ENCODE measurements at regions not wholly inside any gene's neighbourhood (a gene's known extent, or its start where the extent isn't known, plus 50 kb on each side); places are given as distances from the start of the nearest gene placed in this dataset.

DNA sequence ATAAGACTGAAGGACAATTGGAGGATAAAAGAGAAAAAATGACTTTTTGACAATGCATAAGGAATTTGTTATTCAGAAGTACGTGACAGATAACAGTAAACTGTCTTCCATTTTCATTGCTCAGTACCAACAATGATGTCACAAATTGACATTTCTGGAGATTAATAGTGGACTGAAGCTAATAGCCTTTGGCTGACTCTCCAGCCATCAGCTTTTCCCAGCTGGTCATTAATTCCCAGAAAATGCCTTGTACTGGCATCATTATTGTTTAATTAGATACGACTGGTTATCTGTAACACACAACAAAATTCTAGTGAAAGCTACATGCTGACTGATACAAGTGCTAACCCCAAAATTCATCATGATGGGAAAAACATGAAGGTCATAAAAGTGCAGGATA is 147.9 kb upstream of the FGF13 start:
- Histone ChIP-seq H2BK15ac (ENCODE audit: low read depth, low read length) (no peak overlapping the region), H2AFZ (ENCODE audit: low read length) (no peak overlapping the region), H4K20me1 (ENCODE audit: control insufficient read depth, insufficient read depth, insufficient read length) (no peaks in the 10 kb centered on the region), H2BK5ac (ENCODE audit: insufficient read length, low read length) (no peak overlapping the region), H3T11ph (ENCODE audit: low read length) (no peak overlapping the region), H4K91ac (ENCODE audit: insufficient read length, low read depth, low read length) (no peak overlapping the region), H3K9ac (ENCODE audit: extremely low read depth, insufficient read length, low read length) (no peak overlapping the region), H3K23ac (ENCODE audit: insufficient read length, low read depth, low read length) (no peak overlapping the region), H3K4ac (ENCODE audit: low read depth, low read length) (no peak overlapping the region), H4K8ac (replicated peaks; ENCODE audit: insufficient read length, low read depth, low read length) (no peak overlapping the region), H3K23me2 (ENCODE audit: insufficient read length, low read depth, low read length, poor library complexity, severe bottlenecking) (no peaks in the 10 kb centered on the region), H3K14ac (ENCODE audit: insufficient read depth, low read length) (no peak overlapping the region), H3K79me2 (ENCODE audit: insufficient read depth, low read length) (no peaks in the 10 kb centered on the region), H2AK5ac (ENCODE audit: insufficient read length, low read length) (no peak overlapping the region), H3K4me2 (ENCODE audit: insufficient read depth, insufficient read length, low read length) (no peak overlapping the region), H2BK120ac (ENCODE audit: low read depth, low read length, poor library complexity, severe bottlenecking) (no peak overlapping the region), H3K56ac (ENCODE audit: insufficient read length, low read depth, low read length) (no peak overlapping the region), H2BK12ac (ENCODE audit: insufficient read length, low read depth, low read length) (no peak overlapping the region), H2BK20ac (ENCODE audit: low read depth, low read length, poor library complexity, severe bottlenecking) (no peak overlapping the region), H3K4me1 (ENCODE audit: insufficient read depth, low read length) (no peaks in the 10 kb centered on the region), H3K79me1 (ENCODE audit: insufficient read depth, low read depth, low read length, poor library complexity, severe bottlenecking) (no peaks in the 10 kb centered on the region), H3K27ac (ENCODE audit: insufficient read length, low read depth, low read length) (no peak overlapping the region), H3K18ac (ENCODE audit: insufficient read length, low read depth, low read length) (no peak overlapping the region), H3K9me3 (ENCODE audit: control insufficient read depth, low read depth, low read length) (no peaks in the 10 kb centered on the region), H3K27me3 (ENCODE audit: insufficient read depth, low read length) (no peaks in the 10 kb centered on the region; the same call in 1 of the 2 replicates), H4K5ac (ENCODE audit: insufficient read length, low read depth, low read length) (no peak overlapping the region)
- no peaks in the 10 kb centered on the region for H3K36me3 Mint-ChIP-seq (ENCODE audit: insufficient read depth in 1 of 3, low read depth in 3 of 3)
- TF ChIP-seq, protein P1, sequence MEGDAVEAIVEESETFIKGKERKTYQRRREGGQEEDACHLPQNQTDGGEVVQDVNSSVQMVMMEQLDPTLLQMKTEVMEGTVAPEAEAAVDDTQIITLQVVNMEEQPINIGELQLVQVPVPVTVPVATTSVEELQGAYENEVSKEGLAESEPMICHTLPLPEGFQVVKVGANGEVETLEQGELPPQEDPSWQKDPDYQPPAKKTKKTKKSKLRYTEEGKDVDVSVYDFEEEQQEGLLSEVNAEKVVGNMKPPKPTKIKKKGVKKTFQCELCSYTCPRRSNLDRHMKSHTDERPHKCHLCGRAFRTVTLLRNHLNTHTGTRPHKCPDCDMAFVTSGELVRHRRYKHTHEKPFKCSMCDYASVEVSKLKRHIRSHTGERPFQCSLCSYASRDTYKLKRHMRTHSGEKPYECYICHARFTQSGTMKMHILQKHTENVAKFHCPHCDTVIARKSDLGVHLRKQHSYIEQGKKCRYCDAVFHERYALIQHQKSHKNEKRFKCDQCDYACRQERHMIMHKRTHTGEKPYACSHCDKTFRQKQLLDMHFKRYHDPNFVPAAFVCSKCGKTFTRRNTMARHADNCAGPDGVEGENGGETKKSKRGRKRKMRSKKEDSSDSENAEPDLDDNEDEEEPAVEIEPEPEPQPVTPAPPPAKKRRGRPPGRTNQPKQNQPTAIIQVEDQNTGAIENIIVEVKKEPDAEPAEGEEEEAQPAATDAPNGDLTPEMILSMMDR (conservative IDR thresholded peaks at IDR 0.05): no peak
- no peak overlapping the region for H3K4me3 Mint-ChIP-seq
- H3K9me3 Mint-ChIP-seq: peaks cover 0 to 34% of the 10 kb centered on the region in 2 experiments; a peak in 2 of 5 replicates
- peaks cover 3% of the 10 kb centered on the region for H3K27me3 Mint-ChIP-seq (ENCODE audit: low read depth)
- H3K27ac Mint-ChIP-seq: no peak overlapping the region
- no CpG with 5 or more reads among the region's 2 CpGs for WGBS (ENCODE audit: extremely low coverage, insufficient read length, low lambda C conversion rate)
- DNase-seq: no peak
- H3K4me1 Mint-ChIP-seq: peaks cover 0 to 7% of the 10 kb centered on the region in 2 experiments; a peak in 1 of 4 replicates
